ENCODE measurements at regions not wholly inside any gene's neighbourhood (a gene's known extent, or its start where the extent isn't known, plus 50 kb on each side); places are given as distances from the start of the nearest gene placed in this dataset.

DNA sequence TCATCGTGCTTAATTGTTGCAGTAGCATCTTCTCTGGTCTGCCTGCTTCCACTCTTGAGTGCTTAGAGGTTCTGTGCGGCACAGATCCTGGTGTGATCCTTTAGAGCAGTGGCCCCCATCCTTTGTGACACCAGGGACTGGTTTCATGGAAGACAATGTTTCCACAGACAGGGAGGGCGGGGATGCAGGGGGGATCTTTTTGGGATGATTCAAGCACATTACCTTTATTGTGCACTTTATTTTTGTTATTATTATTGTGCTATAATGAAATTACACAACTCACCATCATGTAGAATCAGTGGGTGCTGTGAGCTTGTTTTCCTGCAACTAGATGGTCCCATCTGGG is 76.8 kb upstream of the SHANK2 start:
- no peak overlapping the region for H3K9ac ChIP-seq (ENCODE audit: extremely low read depth, insufficient read length, low read length)
- no peaks in the 10 kb centered on the region for H3K79me1 ChIP-seq (ENCODE audit: insufficient read depth, low read depth, low read length, poor library complexity, severe bottlenecking)
- no peak for DNase-seq

More for the DNA sequence above, 76.8 kb upstream of the SHANK2 start:
- Histone ChIP-seq H2AFZ (ENCODE audit: low read length) (no peak overlapping the region), H3K9me3 (ENCODE audit: control insufficient read depth, low read depth, low read length) (peaks cover 24% of the 10 kb centered on the region), H2BK15ac (ENCODE audit: low read depth, low read length) (no peak overlapping the region), H4K8ac (replicated peaks; ENCODE audit: insufficient read length, low read depth, low read length) (no peak overlapping the region), H3K4me2 (ENCODE audit: insufficient read depth, insufficient read length, low read length) (no peak overlapping the region), H4K5ac (ENCODE audit: insufficient read length, low read depth, low read length) (no peak overlapping the region), H4K91ac (ENCODE audit: insufficient read length, low read depth, low read length) (no peak overlapping the region), H3K23me2 (ENCODE audit: insufficient read length, low read depth, low read length, poor library complexity, severe bottlenecking) (no peaks in the 10 kb centered on the region), H2BK20ac (ENCODE audit: low read depth, low read length, poor library complexity, severe bottlenecking) (no peak overlapping the region), H2BK120ac (ENCODE audit: low read depth, low read length, poor library complexity, severe bottlenecking) (no peak overlapping the region), H3K14ac (ENCODE audit: insufficient read depth, low read length) (no peak overlapping the region), H3K27me3 (ENCODE audit: insufficient read depth, low read length) (peaks cover 3% of the 10 kb centered on the region; the same call in 1 of the 2 replicates), H3K23ac (ENCODE audit: insufficient read length, low read depth, low read length) (no peak overlapping the region), H2AK5ac (ENCODE audit: insufficient read length, low read length) (no peak overlapping the region), H2BK5ac (ENCODE audit: insufficient read length, low read length) (no peak overlapping the region), H4K20me1 (ENCODE audit: control insufficient read depth, insufficient read depth, insufficient read length) (no peaks in the 10 kb centered on the region), H2BK12ac (ENCODE audit: insufficient read length, low read depth, low read length) (no peak overlapping the region), H3K18ac (ENCODE audit: insufficient read length, low read depth, low read length) (no peak overlapping the region), H3K27ac (ENCODE audit: insufficient read length, low read depth, low read length) (no peak overlapping the region), H3K4ac (ENCODE audit: low read depth, low read length) (no peak overlapping the region), H3K79me2 (ENCODE audit: insufficient read depth, low read length) (no peaks in the 10 kb centered on the region), H3T11ph (ENCODE audit: low read length) (no peak overlapping the region), H3K56ac (ENCODE audit: insufficient read length, low read depth, low read length) (no peak overlapping the region), H3K4me1 (ENCODE audit: insufficient read depth, low read length) (no peaks in the 10 kb centered on the region)
- peaks cover 40 to 43% of the 10 kb centered on the region in 2 experiments for H3K9me3 Mint-ChIP-seq
- TF ChIP-seq, protein P1, sequence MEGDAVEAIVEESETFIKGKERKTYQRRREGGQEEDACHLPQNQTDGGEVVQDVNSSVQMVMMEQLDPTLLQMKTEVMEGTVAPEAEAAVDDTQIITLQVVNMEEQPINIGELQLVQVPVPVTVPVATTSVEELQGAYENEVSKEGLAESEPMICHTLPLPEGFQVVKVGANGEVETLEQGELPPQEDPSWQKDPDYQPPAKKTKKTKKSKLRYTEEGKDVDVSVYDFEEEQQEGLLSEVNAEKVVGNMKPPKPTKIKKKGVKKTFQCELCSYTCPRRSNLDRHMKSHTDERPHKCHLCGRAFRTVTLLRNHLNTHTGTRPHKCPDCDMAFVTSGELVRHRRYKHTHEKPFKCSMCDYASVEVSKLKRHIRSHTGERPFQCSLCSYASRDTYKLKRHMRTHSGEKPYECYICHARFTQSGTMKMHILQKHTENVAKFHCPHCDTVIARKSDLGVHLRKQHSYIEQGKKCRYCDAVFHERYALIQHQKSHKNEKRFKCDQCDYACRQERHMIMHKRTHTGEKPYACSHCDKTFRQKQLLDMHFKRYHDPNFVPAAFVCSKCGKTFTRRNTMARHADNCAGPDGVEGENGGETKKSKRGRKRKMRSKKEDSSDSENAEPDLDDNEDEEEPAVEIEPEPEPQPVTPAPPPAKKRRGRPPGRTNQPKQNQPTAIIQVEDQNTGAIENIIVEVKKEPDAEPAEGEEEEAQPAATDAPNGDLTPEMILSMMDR (conservative IDR thresholded peaks at IDR 0.05): no peak
- H3K36me3 Mint-ChIP-seq (ENCODE audit: insufficient read depth in 1 of 3, low read depth in 3 of 3): peaks cover 6 to 10% (median 7%) of the 10 kb centered on the region in 3 experiments; a peak in 6 of 7 replicates
- no peaks in the 10 kb centered on the region for H3K4me1 Mint-ChIP-seq
- no peak overlapping the region for H3K27ac Mint-ChIP-seq
- no CpG with 5 or more reads among the region's 3 CpGs for WGBS (ENCODE audit: extremely low coverage, insufficient read length, low lambda C conversion rate)
- H3K4me3 Mint-ChIP-seq: no peak overlapping the region
- H3K27me3 Mint-ChIP-seq (ENCODE audit: low read depth): peaks cover 15% of the 10 kb centered on the region

All from H9 (cell line).